ENCODE measurements at regions not wholly inside any gene's neighbourhood (a gene's known extent, or its start where the extent isn't known, plus 50 kb on each side); places are given as distances from the start of the nearest gene placed in this dataset.

- no peak for ATAC-seq
Measured at GRCh38 chr11:130644187-130644586, 195.7 kb downstream of the ADAMTS15 start.

GRCh38 chr11:130645164-130645842, 196.9 kb downstream of the ADAMTS15 start:
- TF ChIP-seq CTCF (IDR thresholded peaks at IDR 0.05) (no peak), POLR2A (IDR thresholded peaks at IDR 0.05) (no peak)
- no peaks in the 10 kb centered on the region for H3K36me3 ChIP-seq (replicated peaks in 1 of 2; ENCODE audit: insufficient read depth in 1 of 2, low read depth in 2 of 2)
- H3K9me3 ChIP-seq: no peaks in the 10 kb centered on the region
- peaks cover 5% of the 10 kb centered on the region for H3K4me1 ChIP-seq
- H3K27ac ChIP-seq: no peak overlapping the region
- intact Hi-C loops (cut with DNase I): no loop called here
- 53 to 55% methylated on average over 10 of the region's 10 CpGs for WGBS, 2 donors
- H3K27me3 ChIP-seq: no peaks in the 10 kb centered on the region
- DNase-seq (no peak), ATAC-seq (no peak)
- no peak overlapping the region for H3K4me3 ChIP-seq

More at GRCh38 chr11:130644187-130644586, 195.7 kb downstream of the ADAMTS15 start:
- peaks cover 5% of the 10 kb centered on the region for H3K4me1 ChIP-seq
- intact Hi-C loops (cut with DNase I): no loop called here
- no peaks in the 10 kb centered on the region for H3K27me3 ChIP-seq
- no peak for TF ChIP-seq POLR2A (IDR thresholded peaks at IDR 0.05)
- TF ChIP-seq CTCF (IDR thresholded peaks at IDR 0.05): no peak
- DNase-seq: no peak
- no peaks in the 10 kb centered on the region for H3K9me3 ChIP-seq
- 70 to 76% methylated on average over 11 of the region's 11 CpGs for WGBS, 2 donors
- H3K27ac ChIP-seq: no peak overlapping the region
- no peaks in the 10 kb centered on the region for H3K36me3 ChIP-seq (replicated peaks in 1 of 2; ENCODE audit: insufficient read depth in 1 of 2, low read depth in 2 of 2)
- no peak overlapping the region for H3K4me3 ChIP-seq

- DNase-seq: no peak
- H3K27me3 ChIP-seq: no peaks in the 10 kb centered on the region
- peaks cover 5% of the 10 kb centered on the region for H3K4me1 ChIP-seq
- intact Hi-C loops (cut with DNase I): no loop called here
- TF ChIP-seq CTCF (IDR thresholded peaks at IDR 0.05) (no peak), POLR2A (IDR thresholded peaks at IDR 0.05) (no peak)
- no peak for ATAC-seq
- H3K27ac ChIP-seq: no peak overlapping the region
- 92 to 97% methylated on average over 6 of the region's 6 CpGs for WGBS, 2 donors
- no peak overlapping the region for H3K4me3 ChIP-seq
- H3K9me3 ChIP-seq: no peaks in the 10 kb centered on the region
- no peaks in the 10 kb centered on the region for H3K36me3 ChIP-seq (replicated peaks in 1 of 2; ENCODE audit: insufficient read depth in 1 of 2, low read depth in 2 of 2)
Measured at GRCh38 chr11:130645843-130646197, 197.4 kb downstream of the ADAMTS15 start.

GRCh38 chr11:130646881-130647280, 198.4 kb downstream of the ADAMTS15 start:
- ATAC-seq (no peak), DNase-seq (no peak)
- Histone ChIP-seq H3K9me3 (no peaks in the 10 kb centered on the region), H3K36me3 (replicated peaks in 1 of 2; ENCODE audit: insufficient read depth in 1 of 2, low read depth in 2 of 2) (no peaks in the 10 kb centered on the region), H3K4me3 (no peak overlapping the region), H3K4me1 (peaks cover 5% of the 10 kb centered on the region), H3K27me3 (no peaks in the 10 kb centered on the region), H3K27ac (no peak overlapping the region)
- no peak for TF ChIP-seq POLR2A (IDR thresholded peaks at IDR 0.05)
- TF ChIP-seq CTCF (IDR thresholded peaks at IDR 0.05): no peak
- 80 to 92% methylated on average over 3 of the region's 3 CpGs for WGBS, 2 donors
- intact Hi-C loops (cut with DNase I): no loop called here

- WGBS, 2 donors: 84 to 95% methylated on average over 5 of the region's 5 CpGs
- H3K36me3 ChIP-seq (replicated peaks in 1 of 2; ENCODE audit: insufficient read depth in 1 of 2, low read depth in 2 of 2): no peaks in the 10 kb centered on the region
- peaks cover 5% of the 10 kb centered on the region for H3K4me1 ChIP-seq
- H3K9me3 ChIP-seq: no peaks in the 10 kb centered on the region
- no peak for ATAC-seq
- H3K27ac ChIP-seq: no peak overlapping the region
- no peak for DNase-seq
- no peak for TF ChIP-seq POLR2A (IDR thresholded peaks at IDR 0.05)
- TF ChIP-seq CTCF (IDR thresholded peaks at IDR 0.05): no peak
- H3K4me3 ChIP-seq: no peak overlapping the region
- H3K27me3 ChIP-seq: no peaks in the 10 kb centered on the region
- intact Hi-C loops (cut with DNase I): no loop called here
Measured at GRCh38 chr11:130647371-130647770, 198.9 kb downstream of the ADAMTS15 start.
